ENCODE measurements at regions not wholly inside any gene's neighbourhood (a gene's known extent, or its start where the extent isn't known, plus 50 kb on each side); places are given as distances from the start of the nearest gene placed in this dataset.
"Not testable (repeated sequence)": the region's sequence is repeated elsewhere in the genome, so short reads cannot be mapped to it uniquely, and the experiment has no call there.

DNA sequence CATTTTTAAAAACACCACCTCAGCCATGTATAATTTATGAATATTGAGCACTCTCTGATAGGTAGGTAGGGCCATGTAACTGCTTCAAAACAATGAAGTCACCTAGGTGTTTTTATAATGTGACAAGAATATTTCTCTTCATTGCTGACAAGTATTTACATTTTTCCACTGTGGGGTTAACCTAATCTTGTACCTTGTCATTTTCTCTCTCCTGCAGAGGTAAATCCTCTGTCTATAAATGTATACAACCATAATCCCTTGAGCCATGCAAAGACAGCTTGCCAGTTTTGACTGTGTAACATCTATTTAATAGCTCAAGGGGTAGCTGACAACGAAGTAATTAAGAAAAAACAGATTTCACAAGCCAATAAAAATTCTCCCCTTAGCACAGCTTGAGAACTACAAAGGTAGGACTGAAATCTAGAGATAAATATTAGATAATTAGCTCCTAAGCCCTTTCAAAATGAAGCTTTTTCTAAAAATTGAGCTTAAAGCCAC, 137.6 kb upstream of the POGK start:
- DNase-seq: no peak

- DNase-seq: no peak
Observed at GRCh38 chr1:166703141-166703540, 136.1 kb upstream of the POGK start.

- no peak for DNase-seq
Observed at GRCh38 chr1:166703726-166704462, 135.4 kb upstream of the POGK start.

DNA sequence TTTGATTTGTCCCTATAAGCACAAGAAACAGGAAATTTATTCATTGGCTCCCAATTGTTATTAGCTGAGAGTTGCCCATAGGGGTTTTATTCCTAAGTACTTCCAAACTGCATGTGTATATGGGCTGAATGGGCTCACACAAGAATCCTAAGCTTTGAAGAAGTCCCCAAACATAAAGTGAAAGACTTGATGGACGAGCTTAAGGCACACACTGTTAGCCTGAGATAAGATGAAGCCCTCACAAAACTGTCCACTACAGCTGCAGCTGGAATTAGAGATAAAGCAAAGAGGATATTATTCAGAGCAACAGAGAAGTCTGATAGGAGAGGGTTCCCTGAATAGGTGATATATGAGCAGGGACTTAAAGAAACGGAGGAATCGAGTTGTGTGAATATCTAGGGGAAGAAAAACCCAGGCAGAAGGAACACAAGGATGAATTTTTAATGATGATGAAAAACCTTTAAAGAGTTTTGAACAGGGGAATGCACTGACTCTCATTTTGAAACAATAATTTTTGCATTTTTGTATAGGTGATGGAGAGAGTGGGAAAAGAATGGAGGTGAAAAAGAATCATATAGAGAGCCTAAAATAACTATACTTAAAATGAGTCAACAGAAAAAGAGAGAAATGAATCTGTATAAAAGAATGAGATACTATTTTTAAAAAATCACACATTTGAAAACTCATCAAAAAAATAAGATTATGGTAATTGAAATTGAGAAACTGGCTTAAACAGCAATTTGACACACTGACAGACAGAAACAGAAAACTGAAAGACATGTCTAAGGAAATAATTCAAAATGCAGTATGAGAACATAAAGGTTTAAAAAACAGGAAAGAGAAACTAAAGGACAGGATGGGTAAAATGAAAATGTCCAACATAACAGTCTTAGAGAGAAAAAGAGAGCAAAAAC, 133.6 kb upstream of the POGK start:
- no peak for DNase-seq

GRCh38 chr1:166716620-166717019, 122.7 kb upstream of the POGK start:
- no peak for DNase-seq

- DNase-seq: no peak
Observed at GRCh38 chr1:166721145-166721544, 118.1 kb upstream of the POGK start.

DNA sequence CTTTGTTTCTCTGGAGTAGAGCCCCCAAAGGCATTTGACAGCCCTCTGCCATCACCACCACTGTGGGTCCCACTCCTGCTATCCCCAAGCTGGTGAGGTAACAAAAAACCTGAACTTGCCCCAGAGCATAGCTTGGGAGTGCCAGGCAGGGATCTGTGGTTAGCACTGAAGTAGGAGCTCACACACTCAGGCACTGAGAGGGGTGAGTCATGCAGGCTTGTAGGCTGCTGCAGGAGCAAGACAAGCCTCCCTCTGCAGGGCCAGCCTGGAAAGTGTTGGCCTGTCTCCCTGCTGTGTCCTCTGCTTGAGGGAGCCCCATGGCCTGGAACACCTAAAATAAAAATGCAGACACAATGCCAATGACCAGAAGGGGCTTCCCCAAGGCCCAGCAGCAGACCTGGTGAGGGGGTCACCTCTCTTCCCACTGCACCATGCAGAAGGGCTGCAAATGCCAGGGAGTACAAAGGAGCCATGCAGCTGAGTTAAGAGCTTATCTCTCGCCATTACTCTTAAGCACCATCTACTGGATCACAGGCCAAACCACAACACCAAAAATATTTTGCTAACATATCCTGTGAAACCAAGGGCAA, 108.9 kb upstream of the POGK start:
- DNase-seq: no peak

- DNase-seq: no peak
Observed at GRCh38 chr1:166738140-166738539, 101.1 kb upstream of the POGK start.

DNA sequence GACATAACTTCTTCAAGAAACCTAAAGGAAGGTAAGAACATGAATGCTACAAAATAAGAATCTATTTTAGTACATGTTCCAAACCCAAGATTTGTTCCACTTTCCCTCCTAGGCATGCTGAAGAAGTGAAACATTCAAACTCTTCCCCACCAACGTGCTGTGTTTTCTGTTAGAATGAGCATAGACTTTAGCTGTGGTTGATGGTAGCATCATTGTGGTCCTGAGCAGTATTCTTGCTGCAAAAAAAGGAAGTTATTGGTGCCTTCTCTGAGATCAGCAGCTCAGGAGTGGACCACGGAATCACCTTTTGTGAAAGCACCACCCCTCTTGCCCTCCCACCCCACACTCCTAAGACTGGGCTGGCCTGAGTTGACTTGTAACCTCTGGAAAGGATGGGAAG, 100.4 kb upstream of the POGK start:
- DNase-seq: no peak

GRCh38 chr1:166740668-166741276, 98.5 kb upstream of the POGK start:
- no peak for DNase-seq

- DNase-seq: no peak
Observed at GRCh38 chr1:166763318-166763717, 76.0 kb upstream of the POGK start.

GRCh38 chr1:166766942-166767341, 72.3 kb upstream of the POGK start:
- DNase-seq: no peak

DNA sequence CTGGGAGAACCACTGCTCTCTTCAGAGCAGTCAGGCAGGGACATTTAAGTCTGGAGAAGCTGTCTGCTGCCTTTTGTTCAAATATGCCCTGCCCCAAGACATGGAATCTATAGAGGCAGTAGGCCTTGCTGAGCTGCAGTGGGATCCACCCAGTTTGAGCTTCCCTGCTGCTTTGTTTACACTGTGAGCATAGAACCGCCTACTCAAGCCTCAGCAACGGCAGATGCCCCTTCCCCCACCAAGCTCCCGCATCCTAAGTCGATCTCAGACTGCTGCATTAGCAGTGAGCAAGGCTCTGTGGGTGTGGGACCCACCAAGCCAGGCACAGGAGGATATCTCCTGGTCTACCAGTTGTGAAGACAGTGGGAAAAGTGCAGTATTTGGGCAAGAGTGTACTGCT, 54.6 kb upstream of the POGK start:
- not testable (repeated sequence) for DNase-seq

- no peak for DNase-seq
Observed at GRCh38 chr1:166785987-166786386, 53.3 kb upstream of the POGK start.

GRCh38 chr1:166789286-166789685, 50.0 kb upstream of the POGK start:
- no peak for DNase-seq
